ENCODE measurements at regions not wholly inside any gene's neighbourhood (a gene's known extent, or its start where the extent isn't known, plus 50 kb on each side); places are given as distances from the start of the nearest gene placed in this dataset.

DNA sequence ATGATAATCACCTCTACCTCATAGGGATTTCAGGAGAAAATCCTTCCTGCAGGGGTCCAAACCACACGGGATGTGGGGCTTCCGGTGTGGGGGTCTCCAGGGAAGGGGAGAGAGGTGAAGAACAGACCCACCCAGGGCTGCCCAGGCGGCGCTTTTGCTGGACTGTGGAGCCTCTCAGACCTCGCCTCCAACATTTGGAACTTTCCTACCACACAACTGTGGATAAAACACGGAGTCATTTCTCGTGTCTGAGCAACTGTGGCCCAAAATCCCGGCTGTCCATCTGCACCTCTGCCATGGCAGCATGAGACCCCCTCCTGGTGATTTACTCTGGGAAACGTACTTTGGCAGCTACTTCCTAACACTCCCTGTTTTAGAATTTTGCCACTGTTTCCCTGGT lies 307.8 kb upstream of the IRX4 start:
- TF ChIP-seq CTCF (conservative IDR thresholded peaks at IDR 0.05; ENCODE audit: low read depth, low read length) = no peak
- TF ChIP-seq EZH2 (IDR thresholded peaks at IDR 0.05; ENCODE audit: low read length, unreplicated experiment) = no peak
